NCI-H187 treated with DMSO at 0.1 percent for 48 hours (cell line): ENCODE measurements at regions not wholly inside any gene's neighbourhood (a gene's known extent, or its start where the extent isn't known, plus 50 kb on each side); places are given as distances from the start of the nearest gene placed in this dataset.
"Not testable (repeated sequence)": the region's sequence is repeated elsewhere in the genome, so short reads cannot be mapped to it uniquely, and the experiment has no call there.

Experiments used
- DNase-seq: peaks from one replicate; lab custom pipeline; 2025; lab: John Stamatoyannopoulos, UW

DNA sequence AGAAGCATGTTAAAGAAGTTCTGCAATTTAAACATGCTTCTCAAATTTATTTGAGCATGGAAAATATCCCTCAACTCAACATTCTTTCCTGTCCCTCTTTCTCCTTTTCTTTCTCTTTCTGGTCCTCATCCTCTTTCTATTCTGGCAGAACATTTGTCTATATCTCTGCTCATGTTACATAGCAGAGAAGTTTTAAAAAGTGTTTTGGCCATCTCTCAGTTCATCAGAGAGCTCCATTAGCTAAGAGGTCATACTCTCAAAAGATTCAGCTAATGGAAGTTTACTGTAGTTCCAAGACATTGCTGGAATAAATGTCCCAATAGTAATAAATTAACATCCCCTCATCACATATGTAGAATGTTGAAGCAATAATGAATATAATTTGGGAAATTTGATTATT lies 53.5 kb downstream of the XCL2 start:
- no peak for DNase-seq

DNA sequence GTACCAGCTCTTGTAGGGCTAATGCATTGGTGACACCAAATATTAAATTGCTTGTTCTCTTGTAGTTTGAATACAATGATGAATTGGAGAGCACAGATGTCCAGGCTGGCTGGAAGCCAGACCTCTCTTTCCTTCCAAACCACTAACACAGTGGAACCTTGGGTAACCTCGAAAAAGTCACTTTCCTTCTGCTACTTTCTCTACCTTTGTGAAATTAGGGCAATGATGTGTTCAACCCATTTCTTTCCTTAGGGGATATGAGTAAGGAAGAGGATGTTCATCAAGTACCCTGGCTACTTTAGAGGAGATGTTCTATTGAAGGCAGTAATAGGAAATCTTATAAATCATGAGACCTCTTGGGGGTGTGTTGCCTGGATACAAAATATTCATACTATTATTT lies 55.7 kb downstream of the XCL2 start:
- no peak for DNase-seq

DNA sequence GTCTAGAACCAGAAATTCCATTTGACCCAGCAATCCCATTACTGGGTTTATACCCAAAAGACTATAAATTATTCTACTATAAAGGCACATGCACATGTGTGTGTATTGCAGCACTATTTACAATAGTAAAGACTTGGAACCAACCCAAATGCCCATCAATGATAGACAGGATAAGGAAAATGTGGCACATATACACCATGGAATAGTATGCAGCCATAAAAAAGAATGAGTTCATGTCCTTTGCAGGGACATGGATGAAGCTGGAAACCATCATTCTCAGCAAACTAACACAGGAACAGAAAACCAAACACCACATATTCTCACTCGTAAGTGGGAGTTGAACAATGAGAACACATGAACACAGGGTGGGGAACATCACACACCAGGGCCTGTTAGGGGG lies 57.0 kb downstream of the XCL2 start:
- DNase-seq: not testable (repeated sequence)

DNA sequence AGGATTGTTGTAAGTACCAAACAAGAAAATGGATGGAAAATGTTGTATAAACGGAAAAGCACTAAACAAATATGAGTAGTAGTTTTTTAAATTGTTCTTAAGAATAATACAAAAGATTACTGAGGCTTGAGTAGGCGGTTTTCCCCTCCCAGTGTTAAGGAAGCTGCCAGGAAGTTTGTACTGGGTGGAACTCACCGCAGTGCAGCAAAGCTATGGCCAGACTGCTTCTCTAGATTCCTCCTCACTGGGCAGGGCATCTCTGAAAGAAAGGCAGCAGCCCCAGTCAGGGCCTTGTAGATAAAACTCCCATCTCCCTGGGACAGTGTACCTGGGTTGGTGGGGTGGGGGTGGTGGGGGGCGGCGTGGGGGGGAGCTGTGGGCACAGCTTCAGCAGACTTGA lies 58.7 kb downstream of the XCL2 start:
- no peak for DNase-seq

DNA sequence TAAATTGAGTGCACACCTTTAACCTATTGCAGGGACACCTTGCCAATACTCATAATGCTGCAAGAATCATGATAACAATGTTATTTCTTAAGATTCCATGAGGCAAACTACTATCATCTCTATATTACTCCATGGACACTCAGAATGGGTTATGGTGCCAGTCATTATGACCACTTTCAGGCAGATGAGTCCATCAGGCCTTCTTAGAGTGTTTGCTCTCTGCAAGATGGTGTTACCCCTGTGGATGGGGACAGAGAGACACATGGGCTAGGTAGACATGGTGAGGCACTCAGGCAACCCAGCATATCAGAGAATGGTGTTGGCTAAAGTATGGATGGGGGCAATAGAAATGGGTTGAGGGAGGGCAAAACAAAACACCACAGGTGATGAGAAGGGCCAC lies 59.7 kb downstream of the XCL2 start:
- DNase-seq: no peak

DNA sequence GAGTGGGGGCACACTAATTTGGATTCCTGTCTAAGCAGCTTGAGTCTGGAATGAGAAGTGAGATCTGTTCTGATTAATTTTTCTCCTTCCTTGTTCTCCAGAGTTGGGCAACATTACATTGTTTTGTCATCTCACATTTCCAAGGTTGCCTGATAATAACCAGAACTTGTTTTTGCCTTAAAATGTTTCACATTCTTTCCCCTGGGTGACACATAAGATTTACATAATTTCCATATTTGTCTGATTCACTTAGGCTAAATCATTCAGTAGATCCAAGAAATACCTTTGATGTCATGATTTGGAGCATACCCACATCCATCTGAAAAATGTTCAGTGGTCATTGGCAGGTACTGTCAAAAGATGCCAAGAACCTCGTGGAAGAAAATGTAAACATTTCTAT lies 60.3 kb downstream of the XCL2 start:
- DNase-seq: no peak

DNA sequence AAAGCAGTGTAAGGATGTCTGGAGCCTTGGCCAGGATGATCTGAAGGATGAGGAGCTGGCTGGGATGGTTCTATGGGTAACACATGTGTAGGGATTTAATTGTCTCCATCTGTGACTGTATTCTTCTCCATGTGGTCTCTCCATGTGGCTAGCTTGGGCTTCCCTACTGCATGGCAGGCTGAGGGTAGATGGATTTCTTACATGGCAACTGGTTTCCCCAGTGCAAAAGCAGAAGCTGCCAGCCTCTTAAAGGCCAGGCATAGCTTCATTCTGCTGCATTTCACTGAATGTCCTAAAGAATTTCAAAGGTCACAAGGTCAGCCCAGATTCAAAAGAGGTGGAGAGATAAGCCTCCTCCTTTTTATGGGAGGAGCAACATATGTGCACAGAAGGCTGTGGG lies 61.7 kb downstream of the XCL2 start:
- DNase-seq: no peak

DNA sequence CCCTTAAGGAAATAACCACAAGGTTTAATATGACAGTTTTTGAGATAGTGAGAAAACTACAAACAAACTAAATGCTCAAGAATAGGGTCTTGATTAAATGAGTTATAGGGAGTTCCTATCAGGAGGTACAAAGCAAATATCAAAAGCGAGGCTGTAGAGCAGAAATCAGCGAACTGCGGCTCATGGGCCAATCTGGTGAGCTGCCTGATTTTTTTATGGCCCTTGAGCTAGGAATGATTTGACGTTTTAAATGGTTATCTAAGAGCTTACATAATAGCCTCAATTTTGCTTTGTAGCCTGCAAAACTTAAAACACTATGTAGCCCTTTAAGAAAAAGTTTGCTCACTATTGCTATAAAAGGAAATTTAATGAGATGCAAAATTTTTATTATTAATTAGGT lies 62.2 kb downstream of the XCL2 start:
- DNase-seq: no peak

DNA sequence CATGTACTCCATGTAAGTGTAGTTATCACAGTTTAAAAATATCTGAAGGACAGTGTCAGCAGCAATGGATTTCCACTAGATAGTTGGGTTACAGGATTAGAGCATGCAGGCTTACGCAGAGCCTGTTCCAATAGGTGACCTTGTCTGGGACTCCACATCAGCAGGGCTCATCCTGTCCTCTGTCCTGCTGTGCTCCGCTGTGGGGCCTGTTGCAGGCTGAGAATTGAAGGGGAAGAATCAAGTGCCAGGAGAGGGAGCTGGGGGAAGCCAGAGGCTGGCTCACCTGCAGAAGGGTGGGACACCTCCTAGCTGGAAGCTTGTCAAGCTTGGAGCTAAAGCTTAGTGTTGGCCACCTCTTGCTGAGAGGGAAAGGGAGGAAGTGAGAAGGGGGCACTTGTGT lies 62.8 kb downstream of the XCL2 start:
- no peak for DNase-seq

DNA sequence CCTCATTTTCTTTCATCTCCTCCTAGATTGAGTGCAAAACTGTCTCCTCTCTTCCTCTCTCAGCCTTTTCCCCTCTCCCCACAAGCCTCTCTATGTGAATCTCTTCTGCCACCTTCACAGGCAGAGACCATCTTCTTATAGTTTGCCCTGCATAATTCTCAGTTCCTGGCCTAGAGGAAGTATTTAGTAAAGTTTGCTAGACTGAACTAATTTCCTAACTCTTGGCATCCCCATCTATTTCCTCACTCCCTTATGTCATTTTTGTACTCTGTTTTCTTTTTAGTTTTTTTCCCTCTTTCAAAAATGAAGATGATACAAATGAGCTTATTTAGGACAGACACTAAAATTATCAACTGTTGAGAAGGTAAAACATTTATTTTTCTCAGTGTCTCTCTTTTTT lies 66.0 kb downstream of the XCL2 start:
- no peak for DNase-seq

DNA sequence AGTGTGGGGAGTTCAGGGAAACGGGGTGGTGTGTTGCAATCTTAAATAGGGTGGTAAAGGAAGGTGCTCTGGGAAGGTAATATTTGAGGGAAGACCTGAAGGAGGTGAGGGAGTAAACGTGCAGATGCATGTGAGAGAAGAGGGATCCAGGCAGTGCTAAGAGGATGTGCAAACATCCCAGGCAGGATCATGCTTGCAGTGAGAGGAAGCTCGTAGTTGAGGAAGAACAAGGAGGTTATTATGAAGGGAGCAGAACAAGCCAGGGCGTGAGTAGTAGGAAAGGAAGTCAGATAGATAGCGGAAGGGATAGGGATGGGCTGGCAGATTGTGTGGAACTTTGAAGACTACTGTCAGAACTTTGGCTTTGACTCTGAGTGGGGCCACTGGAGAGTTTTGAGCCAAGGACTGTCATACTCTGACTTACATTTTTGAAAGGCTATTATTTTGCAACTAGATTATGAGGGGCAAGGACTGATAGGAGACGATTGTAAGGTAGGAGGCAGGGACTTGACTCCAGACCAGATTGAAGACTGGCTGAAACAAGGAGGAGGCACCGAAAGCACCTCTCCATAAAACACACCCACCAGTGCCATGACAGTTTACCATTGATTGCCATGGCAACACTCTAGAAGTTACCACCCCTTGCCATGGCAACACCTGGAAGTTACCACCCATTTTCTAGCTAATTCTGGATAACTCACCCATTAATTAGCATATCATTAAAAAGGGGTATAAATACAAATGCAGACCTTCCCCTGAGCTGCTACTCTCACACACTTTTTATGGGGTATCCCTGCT lies 67.0 kb downstream of the XCL2 start:
- DNase-seq: no peak

DNA sequence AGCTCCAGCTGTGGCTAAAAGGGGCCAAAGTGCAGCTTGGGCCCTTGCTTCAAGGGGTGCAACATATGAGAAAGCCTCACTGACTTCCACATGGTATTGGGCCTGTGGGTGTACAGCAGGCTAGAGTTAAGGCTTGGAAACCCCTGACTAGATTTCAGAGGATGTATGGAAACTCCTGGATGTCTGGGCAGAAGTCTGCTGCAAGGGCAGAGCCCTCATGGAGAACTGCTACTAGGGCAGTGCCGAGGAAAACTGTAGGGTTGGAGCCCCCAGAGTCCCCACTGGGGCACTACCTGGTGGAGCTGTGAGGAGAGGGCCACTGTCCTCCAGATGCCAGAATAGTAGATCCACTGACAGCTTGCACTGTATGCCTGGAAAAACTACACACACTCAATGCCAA lies 69.5 kb downstream of the XCL2 start:
- no peak for DNase-seq

DNA sequence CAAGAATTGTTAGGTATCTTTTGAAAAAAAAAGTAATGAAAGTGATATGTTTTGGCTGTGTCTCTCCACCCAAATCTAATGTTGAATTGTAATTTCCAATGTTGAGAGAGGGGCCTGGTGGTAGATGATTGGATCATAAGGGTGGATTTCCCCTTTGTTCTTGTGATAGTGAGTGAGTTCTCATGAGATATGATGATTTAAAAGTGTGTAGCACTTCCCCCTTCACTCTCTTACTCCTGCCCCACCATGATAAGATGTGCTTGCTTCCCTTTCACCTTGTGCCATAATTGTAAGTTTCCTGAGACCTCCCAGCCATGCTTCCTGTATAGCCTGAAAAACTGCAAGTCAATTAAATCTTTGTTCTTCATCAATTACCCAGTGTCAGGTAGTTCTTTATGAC lies 70.7 kb downstream of the XCL2 start:
- DNase-seq: no peak

DNA sequence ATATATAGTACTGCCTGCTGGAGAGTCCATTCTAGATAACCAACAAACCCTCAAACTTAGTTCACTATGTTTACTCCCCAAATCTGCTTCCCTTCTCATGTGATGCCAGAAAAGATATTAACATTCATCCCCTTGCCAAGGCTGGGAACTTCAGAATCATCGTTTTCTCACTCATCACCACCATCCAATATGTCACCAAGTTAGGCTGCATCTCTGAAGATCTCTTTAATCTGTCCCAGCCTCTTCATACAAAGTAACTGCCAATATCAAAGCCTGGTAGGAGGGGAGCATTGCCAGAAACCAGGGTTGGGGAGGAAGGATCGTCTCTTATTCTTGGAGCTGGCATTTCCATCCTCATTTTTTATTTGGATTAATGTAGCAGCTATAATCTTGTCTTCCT lies 71.6 kb downstream of the XCL2 start:
- DNase-seq: no peak

DNA sequence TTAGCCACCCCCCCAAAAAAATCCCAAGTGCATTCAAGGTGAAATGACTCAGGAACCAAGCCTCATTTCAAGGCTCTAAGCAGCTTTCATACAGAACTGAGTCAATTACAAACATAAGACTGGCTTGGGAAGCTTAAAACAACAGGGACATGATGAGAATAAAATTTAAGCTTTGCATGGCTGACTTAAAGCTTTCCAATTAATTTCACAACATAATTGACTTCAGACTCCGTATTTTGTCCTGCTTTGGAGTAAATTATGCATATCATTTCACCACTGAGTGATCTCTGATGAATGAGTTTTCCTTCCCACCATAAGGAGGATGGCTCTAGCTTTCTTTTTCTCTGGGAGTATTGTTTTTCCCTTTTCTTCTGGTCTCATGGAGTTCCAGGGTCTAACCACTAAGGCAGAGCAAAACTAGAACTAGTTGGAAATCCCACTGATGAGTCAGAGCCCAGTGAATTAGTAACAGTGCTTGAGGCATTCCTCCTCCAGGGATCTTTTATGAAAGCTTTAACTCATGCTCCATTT lies 72.8 kb downstream of the XCL2 start:
- no peak for DNase-seq

DNA sequence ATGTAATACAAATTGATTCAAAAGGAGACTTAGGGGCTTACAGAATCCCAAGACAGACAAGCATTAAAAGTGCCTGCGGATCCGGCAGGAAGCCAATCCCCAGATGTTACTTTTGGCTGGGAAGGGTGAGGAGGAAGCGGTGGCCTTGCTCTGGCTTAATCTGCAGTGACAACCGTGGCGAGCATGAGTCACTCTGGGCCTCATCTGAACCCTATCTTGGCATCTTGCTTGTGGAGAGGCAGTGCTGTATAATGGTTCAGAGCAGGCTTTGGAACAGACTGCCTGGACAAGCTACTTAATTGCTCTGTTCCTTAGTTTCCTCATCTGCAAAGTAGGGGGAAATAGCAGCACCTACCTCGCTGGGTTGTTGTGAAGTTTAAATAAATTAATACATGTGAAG lies 74.1 kb downstream of the XCL2 start:
- no peak for DNase-seq

DNA sequence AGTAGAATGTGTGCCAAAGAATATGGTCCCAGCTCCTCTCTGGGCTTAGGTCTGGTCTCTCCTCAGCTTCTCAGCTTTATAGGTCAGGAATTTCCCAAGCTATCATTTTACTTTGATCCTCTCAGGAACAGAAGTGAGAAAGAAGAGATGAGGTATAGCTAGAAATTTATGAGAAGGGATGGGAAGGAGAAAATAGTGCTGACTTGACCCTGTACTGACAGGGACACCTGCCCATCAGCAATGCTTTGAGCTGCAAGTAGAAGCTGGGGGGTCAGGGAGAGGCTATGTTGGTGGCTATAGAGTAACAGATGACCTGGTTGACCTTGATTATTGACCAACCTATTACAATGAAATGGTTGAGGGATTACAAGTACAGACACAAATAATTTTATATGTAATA lies 75.0 kb downstream of the XCL2 start:
- DNase-seq: no peak

DNA sequence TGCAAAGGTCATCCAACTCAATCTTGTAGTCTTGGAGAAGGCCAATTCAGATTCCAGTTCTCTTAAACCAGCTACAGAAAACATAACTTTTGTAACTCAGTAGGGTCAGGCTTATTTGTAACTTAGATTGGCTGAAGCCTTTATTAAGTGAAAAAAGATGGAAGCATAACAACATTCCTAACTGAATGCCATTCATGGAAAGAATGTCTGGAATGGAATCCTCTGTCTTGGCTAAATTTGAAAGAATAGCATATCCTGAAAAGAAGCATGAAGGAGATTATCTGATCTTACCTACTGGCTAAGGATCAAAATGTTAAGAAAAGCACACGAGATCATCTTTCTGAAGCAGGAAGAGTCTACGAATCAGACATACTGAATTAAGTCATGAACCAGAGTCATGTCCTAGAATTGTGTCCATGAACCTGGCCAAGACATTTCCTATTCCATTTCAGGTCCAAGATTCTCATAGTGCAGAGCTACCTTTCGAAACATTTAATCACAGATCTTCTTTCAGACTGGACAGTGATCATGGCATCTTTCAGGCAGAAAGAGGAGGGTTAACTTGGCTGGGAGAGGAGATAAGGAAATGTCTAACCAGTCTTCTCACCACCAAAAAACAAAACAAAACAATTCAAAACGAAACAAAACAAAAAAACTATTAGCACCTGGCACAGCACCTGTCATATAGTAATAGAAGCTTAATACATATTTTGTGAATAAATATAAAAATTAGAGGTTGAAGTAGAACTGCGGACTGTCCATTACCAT lies 75.6 kb downstream of the XCL2 start:
- DNase-seq: no peak

DNA sequence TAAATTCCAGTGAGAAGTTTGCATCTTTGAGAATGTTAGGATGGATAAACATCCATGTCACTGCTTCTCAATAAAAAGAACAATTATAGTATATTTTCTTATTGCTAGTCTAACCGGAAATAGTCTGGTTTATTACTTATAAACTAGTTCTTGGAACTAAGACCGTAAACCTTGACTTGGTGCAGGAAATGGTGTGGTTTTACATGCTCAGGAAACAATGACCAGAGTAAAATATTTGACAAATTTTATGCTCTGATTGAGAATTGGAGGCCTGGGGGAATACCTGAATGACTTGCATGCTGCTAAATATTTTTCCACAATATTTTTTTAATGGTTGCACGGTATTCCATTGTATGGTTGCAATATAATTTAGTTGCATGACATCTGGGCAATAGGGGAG lies 76.3 kb downstream of the XCL2 start:
- DNase-seq: no peak

DNA sequence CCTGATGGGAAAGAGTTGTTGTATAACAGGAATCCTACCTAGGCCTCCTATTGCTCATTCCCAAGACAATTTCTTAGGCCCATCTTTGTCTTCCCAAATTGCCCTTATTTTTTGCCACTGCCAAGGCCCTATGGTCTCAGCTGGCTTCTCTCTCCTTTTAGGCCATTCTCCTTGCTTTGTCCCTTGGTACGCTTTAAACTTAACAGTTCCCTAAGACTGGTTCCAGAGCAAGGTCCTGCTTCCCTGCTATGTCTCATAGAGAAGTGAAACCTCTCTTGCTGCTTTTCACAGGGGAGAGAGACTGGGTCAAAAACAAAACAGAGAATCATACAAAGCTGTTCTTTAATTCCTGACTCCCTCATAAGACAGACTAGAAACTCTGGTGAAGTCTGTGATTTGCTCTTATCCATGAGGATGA lies 77.1 kb downstream of the XCL2 start:
- no peak for DNase-seq

DNA sequence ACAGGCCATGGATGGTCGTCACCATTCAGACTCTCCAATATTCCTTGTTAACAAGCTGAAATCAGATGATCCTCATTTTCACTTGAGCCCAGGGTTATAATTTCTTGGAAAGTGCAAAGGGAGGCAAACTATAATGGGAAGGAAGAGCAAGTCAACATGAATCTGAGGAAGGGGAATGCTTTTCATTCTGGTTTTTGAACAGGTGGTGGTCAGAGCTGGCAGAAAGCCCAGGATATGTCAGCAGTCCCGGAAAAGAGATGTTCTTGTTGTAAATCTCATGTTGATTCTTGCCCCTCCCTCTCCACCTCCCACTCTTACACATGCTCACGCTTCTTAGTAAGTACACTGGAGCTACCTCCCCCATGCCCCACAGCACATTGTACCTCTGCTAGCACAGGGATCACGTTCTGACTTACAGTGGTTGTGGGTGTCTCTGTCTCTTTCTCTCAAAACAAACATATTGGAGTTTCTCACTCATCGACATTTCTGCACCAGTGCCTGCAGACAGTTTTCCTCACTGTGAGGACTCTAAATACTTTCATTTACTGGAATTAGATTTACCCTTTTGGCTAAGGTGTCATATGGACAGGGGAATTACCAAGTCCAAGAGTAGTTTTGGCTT lies 77.6 kb downstream of the XCL2 start:
- peak; percentile 99 for DNase-seq

DNA sequence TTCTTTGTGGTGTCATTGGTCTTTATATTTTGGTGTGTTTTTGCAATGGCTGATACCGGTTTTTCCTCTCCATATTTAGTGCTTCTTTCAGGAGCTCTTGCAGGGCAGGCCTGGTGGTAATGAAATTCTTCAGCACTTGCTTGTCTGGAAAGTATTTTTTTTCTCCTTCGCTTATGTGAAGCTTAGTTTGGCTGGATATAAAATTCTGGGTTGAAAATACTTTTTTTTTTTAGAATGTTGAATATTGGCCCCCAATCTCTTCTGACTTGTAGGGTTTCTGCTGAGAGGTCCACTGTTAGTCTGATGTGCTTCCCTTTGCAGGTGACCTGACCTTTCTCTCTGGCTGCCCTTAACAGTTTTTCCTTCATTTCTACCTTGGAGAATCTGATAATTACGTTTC lies 82.7 kb downstream of the XCL2 start:
- DNase-seq: not testable (repeated sequence)

DNA sequence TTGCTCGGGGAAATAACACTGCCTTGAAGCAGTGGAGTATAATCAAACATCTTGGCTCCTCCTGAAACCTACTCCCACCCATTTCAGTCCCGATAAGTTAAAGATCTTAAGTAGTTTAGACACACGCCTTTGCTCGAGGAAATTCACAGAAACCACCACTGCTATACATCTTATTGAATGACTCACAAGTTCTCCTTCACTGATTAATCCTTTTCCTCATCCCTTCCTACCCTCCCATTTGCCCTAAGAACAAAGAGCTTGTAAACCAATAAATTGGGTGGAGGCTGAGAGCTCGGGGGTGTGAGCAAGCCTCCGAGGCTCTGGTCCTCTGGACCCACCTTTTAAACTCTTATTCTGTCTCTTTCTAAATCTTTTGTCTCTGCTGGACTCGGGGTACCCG lies 86.5 kb downstream of the XCL2 start:
- not testable (repeated sequence) for DNase-seq
